ENCODE measurements at regions not wholly inside any gene's neighbourhood (a gene's known extent, or its start where the extent isn't known, plus 50 kb on each side); places are given as distances from the start of the nearest gene placed in this dataset.

DNA sequence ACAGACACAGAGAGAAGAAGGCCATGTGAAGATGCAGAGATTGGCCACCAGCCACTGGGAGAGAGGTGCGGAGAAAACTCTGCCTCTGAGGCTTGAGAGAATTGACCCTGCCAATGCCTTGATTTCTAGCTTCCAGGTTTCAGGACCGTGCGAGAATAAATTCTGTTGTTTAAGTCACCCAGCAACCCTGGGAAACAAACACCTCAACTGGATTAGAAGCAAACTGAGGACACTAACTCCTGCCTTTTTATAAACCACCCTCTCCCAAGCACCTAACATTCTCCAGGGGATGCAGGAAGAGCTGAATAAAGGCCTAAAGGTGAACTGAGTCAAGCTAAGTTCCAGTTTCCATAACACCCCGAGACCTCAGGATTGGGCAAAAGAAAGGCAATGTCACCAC is 136.1 kb downstream of the ANKRD60 start:
- no peaks in the 10 kb centered on the region for H3F3A ChIP-seq (ENCODE audit: insufficient read depth, low read length)
- H3K27me3 ChIP-seq (ENCODE audit: insufficient read depth, low read length): peaks cover 9% of the 10 kb centered on the region; the same call in 1 of the 2 replicates
- TF ChIP-seq EZH2 (IDR thresholded peaks at IDR 0.05; ENCODE audit: borderline replicate concordance, low read length): no peak
- H3K4me2 ChIP-seq (ENCODE audit: low read length): no peak overlapping the region
- no peak overlapping the region for H2AFZ ChIP-seq (ENCODE audit: low read length)
- H3K4me1 ChIP-seq (ENCODE audit: insufficient read depth, low read length, severe bottlenecking): no peaks in the 10 kb centered on the region
- H3K9me2 ChIP-seq (ENCODE audit: low read depth, low read length): no peaks in the 10 kb centered on the region
- no peaks in the 10 kb centered on the region for H4K20me1 ChIP-seq (ENCODE audit: insufficient read depth, low read length)
- H3K4me3 ChIP-seq (ENCODE audit: low read depth, low read length, poor library complexity, severe bottlenecking): no peak overlapping the region
- no peaks in the 10 kb centered on the region for H3K36me3 ChIP-seq (ENCODE audit: insufficient read depth, low read length)
- H3K79me2 ChIP-seq (ENCODE audit: insufficient read depth, low read length): no peaks in the 10 kb centered on the region
- no peak overlapping the region for H3K9ac ChIP-seq (ENCODE audit: low read length)
- H3K27ac ChIP-seq (ENCODE audit: low read depth, low read length, poor library complexity, severe bottlenecking): no peak overlapping the region
- H3K9me3 ChIP-seq (ENCODE audit: low read length): no peaks in the 10 kb centered on the region

DNA sequence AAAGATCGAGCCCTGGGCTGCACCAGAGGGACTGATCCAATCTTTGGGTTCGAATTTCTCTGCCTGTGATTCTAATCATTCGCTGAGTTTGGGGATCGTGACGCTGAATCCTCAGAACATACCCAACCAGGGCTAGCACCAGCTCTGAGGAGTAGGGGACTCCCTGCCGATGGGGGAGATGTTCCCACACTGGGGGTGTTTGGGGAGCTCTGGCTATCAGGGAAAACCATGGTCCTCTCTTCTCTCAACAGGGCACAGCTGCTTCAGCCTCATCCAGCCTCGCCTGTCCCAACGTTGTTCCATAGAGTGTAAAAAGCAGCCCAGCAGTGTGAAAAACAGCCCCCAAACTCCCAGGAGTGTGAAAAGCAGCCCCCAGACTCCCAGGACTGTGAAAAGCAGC is 136.6 kb downstream of the ANKRD60 start:
- H3K36me3 ChIP-seq (ENCODE audit: insufficient read depth, low read length): no peaks in the 10 kb centered on the region
- H3F3A ChIP-seq (ENCODE audit: insufficient read depth, low read length): no peaks in the 10 kb centered on the region
- no peaks in the 10 kb centered on the region for H3K79me2 ChIP-seq (ENCODE audit: insufficient read depth, low read length)
- H3K27ac ChIP-seq (ENCODE audit: low read depth, low read length, poor library complexity, severe bottlenecking): no peak overlapping the region
- TF ChIP-seq, protein P1, sequence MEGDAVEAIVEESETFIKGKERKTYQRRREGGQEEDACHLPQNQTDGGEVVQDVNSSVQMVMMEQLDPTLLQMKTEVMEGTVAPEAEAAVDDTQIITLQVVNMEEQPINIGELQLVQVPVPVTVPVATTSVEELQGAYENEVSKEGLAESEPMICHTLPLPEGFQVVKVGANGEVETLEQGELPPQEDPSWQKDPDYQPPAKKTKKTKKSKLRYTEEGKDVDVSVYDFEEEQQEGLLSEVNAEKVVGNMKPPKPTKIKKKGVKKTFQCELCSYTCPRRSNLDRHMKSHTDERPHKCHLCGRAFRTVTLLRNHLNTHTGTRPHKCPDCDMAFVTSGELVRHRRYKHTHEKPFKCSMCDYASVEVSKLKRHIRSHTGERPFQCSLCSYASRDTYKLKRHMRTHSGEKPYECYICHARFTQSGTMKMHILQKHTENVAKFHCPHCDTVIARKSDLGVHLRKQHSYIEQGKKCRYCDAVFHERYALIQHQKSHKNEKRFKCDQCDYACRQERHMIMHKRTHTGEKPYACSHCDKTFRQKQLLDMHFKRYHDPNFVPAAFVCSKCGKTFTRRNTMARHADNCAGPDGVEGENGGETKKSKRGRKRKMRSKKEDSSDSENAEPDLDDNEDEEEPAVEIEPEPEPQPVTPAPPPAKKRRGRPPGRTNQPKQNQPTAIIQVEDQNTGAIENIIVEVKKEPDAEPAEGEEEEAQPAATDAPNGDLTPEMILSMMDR (IDR thresholded peaks at IDR 0.05; ENCODE audit: low read length): no peak
- TF ChIP-seq EZH2 (IDR thresholded peaks at IDR 0.05; ENCODE audit: borderline replicate concordance, low read length): no peak
- H3K9ac ChIP-seq (ENCODE audit: low read length): no peak overlapping the region
- H3K9me3 ChIP-seq (ENCODE audit: low read length): no peaks in the 10 kb centered on the region
- H3K27me3 ChIP-seq (ENCODE audit: insufficient read depth, low read length): peaks cover 9% of the 10 kb centered on the region; the same call in 1 of the 2 replicates
- H3K4me3 ChIP-seq (ENCODE audit: low read depth, low read length, poor library complexity, severe bottlenecking): no peak overlapping the region
- H3K4me2 ChIP-seq (ENCODE audit: low read length): no peak overlapping the region
- H3K9me2 ChIP-seq (ENCODE audit: low read depth, low read length): no peaks in the 10 kb centered on the region
- H3K4me1 ChIP-seq (ENCODE audit: insufficient read depth, low read length, severe bottlenecking): no peaks in the 10 kb centered on the region
- no peak overlapping the region for H2AFZ ChIP-seq (ENCODE audit: low read length)
- no peaks in the 10 kb centered on the region for H4K20me1 ChIP-seq (ENCODE audit: insufficient read depth, low read length)

DNA sequence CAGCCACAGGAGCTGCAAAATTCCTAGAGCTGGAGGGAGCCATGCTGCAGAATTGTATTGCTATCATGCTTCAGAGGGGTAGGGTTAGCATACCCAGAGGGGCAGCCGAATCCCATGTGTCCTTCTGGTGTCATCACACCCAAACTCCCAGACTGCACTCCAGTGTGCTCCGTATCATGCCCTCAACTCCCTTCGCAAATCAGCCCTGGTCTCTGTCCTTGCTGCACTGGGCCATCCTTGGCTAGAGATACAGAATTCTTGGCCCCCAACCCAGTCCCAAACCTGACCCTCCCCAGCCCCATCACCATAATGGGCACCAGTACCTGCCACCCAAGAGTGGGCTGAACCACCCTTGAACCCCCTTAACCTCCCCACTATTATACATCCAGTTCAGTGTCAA is 138.3 kb downstream of the ANKRD60 start:
- TF ChIP-seq, protein P1 (IDR thresholded peaks at IDR 0.05; ENCODE audit: low read length): no peak
- TF ChIP-seq EZH2 (IDR thresholded peaks at IDR 0.05; ENCODE audit: borderline replicate concordance, low read length): no peak
- no peaks in the 10 kb centered on the region for H3K79me2 ChIP-seq (ENCODE audit: insufficient read depth, low read length)
- no peaks in the 10 kb centered on the region for H3K9me2 ChIP-seq (ENCODE audit: low read depth, low read length)
- no peaks in the 10 kb centered on the region for H4K20me1 ChIP-seq (ENCODE audit: insufficient read depth, low read length)
- no peak overlapping the region for H2AFZ ChIP-seq (ENCODE audit: low read length)
- H3F3A ChIP-seq (ENCODE audit: insufficient read depth, low read length): no peaks in the 10 kb centered on the region
- H3K9ac ChIP-seq (ENCODE audit: low read length): no peak overlapping the region
- peaks cover 6% of the 10 kb centered on the region; the same call in 1 of the 2 replicates for H3K27me3 ChIP-seq (ENCODE audit: insufficient read depth, low read length)
- no peaks in the 10 kb centered on the region for H3K9me3 ChIP-seq (ENCODE audit: low read length)
- H3K4me2 ChIP-seq (ENCODE audit: low read length): no peak overlapping the region
- no peaks in the 10 kb centered on the region for H3K36me3 ChIP-seq (ENCODE audit: insufficient read depth, low read length)
- H3K4me3 ChIP-seq (ENCODE audit: low read depth, low read length, poor library complexity, severe bottlenecking): no peak overlapping the region
- no peak overlapping the region for H3K27ac ChIP-seq (ENCODE audit: low read depth, low read length, poor library complexity, severe bottlenecking)
- H3K4me1 ChIP-seq (ENCODE audit: insufficient read depth, low read length, severe bottlenecking): no peaks in the 10 kb centered on the region

DNA sequence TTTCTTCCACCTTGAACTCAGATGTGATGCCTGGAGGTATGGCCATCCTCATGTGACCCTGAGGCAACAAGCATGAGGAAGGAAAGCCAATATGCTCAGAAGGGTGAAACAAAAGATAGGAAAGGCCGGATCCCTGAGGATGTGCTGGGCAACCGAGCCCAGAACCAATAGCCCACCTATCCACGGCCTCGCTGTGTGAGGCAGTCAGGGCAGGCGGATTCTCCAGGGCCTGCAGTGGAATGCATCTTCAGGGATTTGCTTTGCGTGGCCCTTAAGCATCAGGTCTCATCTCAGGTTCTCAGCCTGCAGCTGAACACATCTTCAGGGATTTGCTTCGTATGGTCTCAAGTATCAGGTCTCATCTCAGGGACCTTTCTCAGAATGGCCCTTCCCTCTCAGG is 139.8 kb downstream of the ANKRD60 start:
- Histone ChIP-seq H3F3A (ENCODE audit: insufficient read depth, low read length) (no peaks in the 10 kb centered on the region), H3K9me2 (ENCODE audit: low read depth, low read length) (no peaks in the 10 kb centered on the region), H3K27ac (ENCODE audit: low read depth, low read length, poor library complexity, severe bottlenecking) (no peak overlapping the region), H3K79me2 (ENCODE audit: insufficient read depth, low read length) (no peaks in the 10 kb centered on the region), H3K9me3 (ENCODE audit: low read length) (no peaks in the 10 kb centered on the region), H4K20me1 (ENCODE audit: insufficient read depth, low read length) (no peaks in the 10 kb centered on the region), H3K4me2 (ENCODE audit: low read length) (no peak overlapping the region), H2AFZ (ENCODE audit: low read length) (no peak overlapping the region), H3K4me1 (ENCODE audit: insufficient read depth, low read length, severe bottlenecking) (no peaks in the 10 kb centered on the region), H3K36me3 (ENCODE audit: insufficient read depth, low read length) (no peaks in the 10 kb centered on the region), H3K27me3 (ENCODE audit: insufficient read depth, low read length) (peaks cover 6% of the 10 kb centered on the region; the same call in 1 of the 2 replicates), H3K4me3 (ENCODE audit: low read depth, low read length, poor library complexity, severe bottlenecking) (no peak overlapping the region), H3K9ac (ENCODE audit: low read length) (no peak overlapping the region)
- no peak for TF ChIP-seq EZH2 (IDR thresholded peaks at IDR 0.05; ENCODE audit: borderline replicate concordance, low read length)

Data from OCI-LY1 (cell line).